GM18517 (cell line): ENCODE measurements at regions not wholly inside any gene's neighbourhood (a gene's known extent, or its start where the extent isn't known, plus 50 kb on each side); places are given as distances from the start of the nearest gene placed in this dataset.

ENCODE experiments used
- ATAC-seq: cut with Tn5 transposase; IDR thresholded peaks from one replicate; pipeline ENCODE4 v1.9.1; 2021; ENCODE audit warnings: mild to moderate bottlenecking, moderate library complexity; ENCODE audit not compliant: unreplicated experiment

DNA sequence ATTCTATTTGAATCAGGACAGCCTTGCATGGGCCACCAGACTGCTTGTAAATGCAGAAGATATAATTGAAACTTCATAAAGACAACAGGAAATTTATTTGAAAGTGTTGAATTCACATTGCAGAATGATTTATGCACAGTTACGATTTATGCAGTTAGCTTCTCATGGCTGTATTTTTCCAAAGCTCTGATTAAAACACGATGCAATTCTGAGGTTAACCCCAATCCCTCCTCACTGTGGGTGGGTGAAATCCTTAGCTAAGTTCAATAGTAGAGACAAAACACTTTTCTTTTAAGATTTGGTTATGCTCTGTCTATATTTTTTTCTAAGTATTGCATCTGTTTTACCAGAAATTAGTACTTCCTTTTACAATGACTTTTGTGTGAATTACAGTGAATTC lies 728.8 kb upstream of the IGFBP3 start:
- no peak for ATAC-seq

DNA sequence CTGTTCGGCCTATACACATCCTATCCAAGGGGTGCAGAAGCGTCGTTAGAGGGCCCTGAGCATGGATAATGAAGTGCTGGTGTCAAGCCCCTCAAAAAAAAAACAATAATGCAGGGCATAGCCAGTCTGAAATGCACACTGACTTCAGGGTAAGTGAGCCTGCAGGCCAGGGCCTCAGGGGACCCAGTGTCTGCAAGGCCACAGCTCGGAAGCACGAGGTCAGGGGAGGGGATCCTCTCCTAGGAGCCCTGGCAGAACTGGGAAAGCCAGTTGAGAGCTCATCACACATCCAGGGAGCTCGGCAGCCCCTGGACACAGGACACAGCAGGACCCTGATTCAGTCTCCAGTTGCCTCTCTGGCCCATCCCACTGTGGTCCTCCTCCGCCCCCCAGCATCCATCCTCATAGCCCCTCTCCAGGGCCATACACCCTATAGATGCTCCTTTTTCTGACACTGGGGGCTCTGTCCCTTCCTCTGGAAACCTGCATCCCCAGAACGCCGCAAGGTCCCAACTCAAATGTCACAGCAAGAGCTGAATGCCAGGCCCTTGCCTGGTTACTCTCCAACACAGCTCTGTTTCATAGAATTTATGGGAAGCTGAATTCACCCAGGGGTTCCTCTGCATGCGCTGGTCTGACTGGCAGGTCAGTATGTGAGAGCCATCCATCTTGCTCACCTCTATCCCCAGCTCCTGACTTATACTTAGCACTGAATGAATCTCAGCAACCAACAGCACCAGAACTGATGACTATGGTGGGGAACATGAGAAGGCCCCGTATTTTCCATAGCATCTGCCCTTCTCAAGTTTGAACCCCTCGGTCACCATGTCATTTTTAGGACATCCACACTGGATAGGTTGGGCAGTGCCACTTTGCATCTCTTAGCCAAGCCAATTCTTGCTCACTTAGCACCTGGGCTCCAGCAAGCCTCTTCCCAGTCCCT lies 717.0 kb upstream of the IGFBP3 start:
- ATAC-seq, result no peak

- ATAC-seq, result no peak
Measured at GRCh38 chr7:46636022-46636421, 715.0 kb upstream of the IGFBP3 start.

DNA sequence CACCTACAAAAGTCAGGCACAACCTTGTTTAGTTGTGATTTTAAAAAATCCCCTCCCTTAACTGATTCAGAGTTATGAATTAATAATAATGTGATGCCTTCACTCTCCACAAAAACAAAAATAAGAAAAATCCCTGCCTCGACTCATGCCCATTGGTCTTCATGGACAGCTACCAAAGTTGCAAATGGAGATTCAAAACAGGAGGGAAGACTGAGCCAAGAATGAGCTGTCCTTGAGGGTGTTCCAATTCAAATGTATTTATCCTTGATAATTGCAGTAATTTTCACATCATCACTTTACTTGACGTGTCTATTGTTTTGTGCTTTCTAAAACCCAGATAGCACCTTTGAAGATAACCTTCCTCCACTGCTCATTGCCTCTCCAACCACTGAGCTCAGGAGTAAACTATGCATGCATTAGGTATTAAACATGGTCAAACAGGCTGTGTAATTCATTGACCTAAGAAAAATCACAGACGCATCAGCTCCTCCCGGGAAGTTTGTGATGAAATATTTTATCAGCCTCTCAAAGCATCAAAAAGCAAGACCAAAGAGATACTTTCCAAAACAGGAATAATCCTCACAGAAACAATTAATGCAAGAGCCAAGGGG lies 712.7 kb upstream of the IGFBP3 start:
- ATAC-seq, result no peak

- no peak for ATAC-seq
Measured at GRCh38 chr7:46633200-46633599, 712.1 kb upstream of the IGFBP3 start.

DNA sequence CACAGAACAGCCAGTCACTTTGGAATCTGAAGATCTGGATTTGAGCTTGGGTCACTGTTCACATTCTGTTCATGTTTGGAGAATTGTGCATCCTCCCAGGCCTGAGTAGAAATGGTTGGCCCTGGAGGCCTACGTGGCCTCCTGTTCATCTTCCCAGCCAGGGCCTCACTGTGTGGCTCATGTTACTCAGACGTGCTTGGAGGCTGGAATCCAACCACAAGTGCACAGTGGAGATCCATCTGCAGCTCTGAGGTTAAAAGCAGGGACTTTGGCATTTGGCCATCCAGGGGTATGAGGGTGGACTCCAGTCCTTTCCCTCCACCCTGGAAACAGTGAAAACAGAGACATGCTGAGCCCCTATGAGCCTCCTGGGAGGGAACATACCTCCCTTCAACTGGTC lies 709.0 kb upstream of the IGFBP3 start:
- ATAC-seq, result no peak

- no peak for ATAC-seq
Measured at GRCh38 chr7:46628389-46628788, 707.3 kb upstream of the IGFBP3 start.

DNA sequence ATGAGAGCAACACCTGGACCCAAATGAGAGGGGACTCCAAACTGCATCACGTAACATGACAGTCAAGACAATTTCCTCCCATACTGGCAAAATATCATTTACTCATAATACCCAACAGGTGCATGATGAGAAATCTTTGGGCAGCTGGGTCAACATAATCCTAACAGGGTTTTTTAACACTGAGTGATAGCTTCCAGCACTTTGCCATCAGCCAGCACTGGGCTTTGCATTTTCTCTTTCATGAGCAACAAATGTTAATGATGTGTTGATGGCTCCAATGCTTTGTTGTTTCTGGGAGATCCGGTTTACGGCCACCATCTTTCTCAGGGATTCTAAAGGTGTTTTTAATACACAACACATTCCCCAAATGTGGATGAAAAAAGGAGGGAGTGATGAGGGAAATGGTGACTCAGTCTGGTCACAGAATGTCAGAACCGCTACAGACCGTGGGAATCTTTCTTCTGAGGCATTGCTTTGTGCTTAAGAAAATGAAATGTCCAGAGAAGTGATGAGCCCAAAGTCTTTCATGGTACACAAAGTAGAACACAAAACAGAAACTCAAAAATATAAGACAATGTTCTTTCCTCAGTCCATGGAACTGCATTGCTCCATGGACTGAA lies 705.7 kb upstream of the IGFBP3 start:
- no peak for ATAC-seq

DNA sequence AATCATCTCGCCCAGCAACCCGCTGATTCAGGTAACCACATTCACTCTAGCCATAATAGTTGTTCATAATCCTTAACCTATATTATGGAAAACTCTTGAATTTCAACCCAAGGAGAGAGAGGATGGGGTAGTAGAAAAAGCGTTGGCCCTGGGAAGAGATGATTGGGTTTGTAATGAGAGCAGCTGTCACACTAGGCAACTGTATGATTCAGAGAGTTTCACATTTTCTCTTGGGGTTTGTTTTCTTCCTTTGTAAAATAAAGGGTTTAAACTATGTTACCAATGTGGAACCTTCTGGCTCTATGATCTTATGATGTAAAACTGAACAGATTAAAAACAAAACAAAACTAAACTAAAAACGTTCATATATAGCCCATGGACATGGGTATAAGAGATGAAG lies 705.2 kb upstream of the IGFBP3 start:
- no peak for ATAC-seq

- ATAC-seq, result no peak
Measured at GRCh38 chr7:46625032-46625431, 704.0 kb upstream of the IGFBP3 start.

GRCh38 chr7:46622251-46622650 lies 701.2 kb upstream of the IGFBP3 start:
- no peak for ATAC-seq

GRCh38 chr7:46619723-46620310 lies 698.7 kb upstream of the IGFBP3 start:
- no peak for ATAC-seq

DNA sequence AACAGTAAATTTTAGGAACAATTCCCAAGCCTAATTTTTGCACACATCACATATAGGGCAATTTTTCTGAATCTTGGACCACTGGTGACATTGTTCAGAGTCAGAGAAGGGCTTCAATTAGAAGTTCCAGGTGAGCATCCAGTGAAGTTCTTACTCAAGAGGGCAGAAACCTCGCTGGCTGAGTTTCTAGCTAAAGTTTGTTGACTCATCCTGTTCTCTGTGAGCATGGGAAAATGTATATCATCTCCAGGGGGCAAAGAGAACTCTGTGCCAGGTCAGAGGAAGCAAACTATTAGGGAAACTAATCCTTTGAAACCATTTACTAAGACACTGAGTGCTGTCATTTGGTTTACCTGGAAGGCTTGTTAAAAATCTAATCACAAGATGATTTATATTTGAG lies 695.6 kb upstream of the IGFBP3 start:
- no peak for ATAC-seq

- ATAC-seq, result no peak
Measured at GRCh38 chr7:46613551-46613950, 692.5 kb upstream of the IGFBP3 start.

GRCh38 chr7:46613116-46613515 lies 692.0 kb upstream of the IGFBP3 start:
- ATAC-seq, result no peak

DNA sequence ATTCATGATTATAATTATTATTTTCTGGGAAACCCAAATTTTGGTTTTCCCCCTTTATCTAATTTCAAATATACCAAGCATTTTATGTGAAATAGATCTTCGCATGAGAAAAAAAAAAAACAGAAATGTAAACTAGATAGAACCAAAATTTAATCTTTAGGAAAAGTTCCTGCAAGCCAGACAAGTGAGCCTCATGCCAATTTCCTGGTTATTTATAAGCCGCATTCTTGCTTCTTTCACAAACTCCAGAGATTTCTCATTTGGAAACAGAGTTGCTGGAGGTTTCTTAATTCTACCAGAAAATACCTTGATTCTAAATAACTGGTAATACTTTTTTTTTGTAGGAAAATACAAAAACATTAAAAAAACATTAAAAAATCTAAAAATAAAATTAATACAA lies 690.4 kb upstream of the IGFBP3 start:
- ATAC-seq, result no peak

GRCh38 chr7:46610746-46611145 lies 689.7 kb upstream of the IGFBP3 start:
- no peak for ATAC-seq

DNA sequence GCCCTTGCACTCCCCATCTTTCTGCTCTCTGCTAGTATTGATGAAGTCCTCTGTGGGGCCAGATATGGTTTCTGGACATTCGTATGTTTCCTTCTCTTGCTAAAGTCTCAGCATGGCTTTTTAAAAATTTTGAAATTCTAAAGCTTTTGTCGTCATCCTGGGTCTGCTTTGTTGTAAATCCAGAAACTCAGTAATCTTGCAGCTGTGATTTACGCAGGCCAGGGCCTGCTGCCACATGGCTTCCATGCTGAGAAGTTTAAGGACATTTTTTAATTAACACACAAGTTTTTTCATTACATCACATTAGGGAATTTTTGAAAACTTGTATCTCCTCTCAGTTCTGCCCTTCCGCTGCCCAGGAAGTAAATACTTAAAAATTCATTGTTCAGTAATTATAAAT lies 686.1 kb upstream of the IGFBP3 start:
- no peak for ATAC-seq

- no peak for ATAC-seq
Measured at GRCh38 chr7:46606761-46607160, 685.7 kb upstream of the IGFBP3 start.

- no peak for ATAC-seq
Measured at GRCh38 chr7:46604241-46604661, 683.2 kb upstream of the IGFBP3 start.

- ATAC-seq, result no peak
Measured at GRCh38 chr7:46603780-46604179, 682.7 kb upstream of the IGFBP3 start.
